Upper lobe of left lung (tissue), 4 donors: ENCODE measurements at regions not wholly inside any gene's neighbourhood (a gene's known extent, or its start where the extent isn't known, plus 50 kb on each side); places are given as distances from the start of the nearest gene placed in this dataset.

Experiments
- POLR2A ChIP-seq, 4 donors: fragments of 450-650 bp; IDR thresholded peaks; one replicate each; pipeline ENCODE4 v1.5.1; 2016 to 2017; ENCODE audit warnings: antibody characterized with exemption in 4 of 4, mild to moderate bottlenecking in 2 of 4
- POLR2AphosphoS5 ChIP-seq, 2 donors: sonication (generic); formaldehyde crosslinking; IDR thresholded peaks; one replicate each; pipeline ENCODE4 v1.5.1; 2017; ENCODE audit warnings: antibody characterized with exemption in 2 of 2
- TF ChIP-seq, protein P1 (sequence below), 6 experiments: fragments of 450-650 bp in 4 of 6; fragments of 200-600 bp in 2 of 6; sonication (generic) in 2 of 6; IDR thresholded peaks; one replicate each; pipeline ENCODE4 v1.5.1; 2016 to 2019; ENCODE audit warnings: antibody characterized with exemption in 6 of 6

DNA sequence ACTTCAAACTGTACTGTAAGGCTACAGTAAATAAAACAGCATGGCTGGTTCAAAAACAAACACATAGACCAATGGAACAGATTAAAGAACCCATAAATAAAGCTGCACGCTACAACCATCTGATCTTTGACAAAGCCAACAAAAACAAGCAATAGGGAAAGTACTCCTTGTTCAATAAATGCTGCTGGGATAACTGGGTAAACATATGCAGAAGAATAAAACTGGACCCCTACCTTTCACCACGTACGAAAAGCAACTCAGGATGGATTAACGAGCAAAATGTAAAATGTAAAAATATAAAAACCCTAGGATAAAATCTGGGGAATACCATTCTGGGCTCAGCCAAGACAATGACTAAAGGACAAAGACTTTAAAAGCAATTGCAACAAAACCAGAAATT lies 201.8 kb upstream of the PGR start:
- TF ChIP-seq, protein P1, sequence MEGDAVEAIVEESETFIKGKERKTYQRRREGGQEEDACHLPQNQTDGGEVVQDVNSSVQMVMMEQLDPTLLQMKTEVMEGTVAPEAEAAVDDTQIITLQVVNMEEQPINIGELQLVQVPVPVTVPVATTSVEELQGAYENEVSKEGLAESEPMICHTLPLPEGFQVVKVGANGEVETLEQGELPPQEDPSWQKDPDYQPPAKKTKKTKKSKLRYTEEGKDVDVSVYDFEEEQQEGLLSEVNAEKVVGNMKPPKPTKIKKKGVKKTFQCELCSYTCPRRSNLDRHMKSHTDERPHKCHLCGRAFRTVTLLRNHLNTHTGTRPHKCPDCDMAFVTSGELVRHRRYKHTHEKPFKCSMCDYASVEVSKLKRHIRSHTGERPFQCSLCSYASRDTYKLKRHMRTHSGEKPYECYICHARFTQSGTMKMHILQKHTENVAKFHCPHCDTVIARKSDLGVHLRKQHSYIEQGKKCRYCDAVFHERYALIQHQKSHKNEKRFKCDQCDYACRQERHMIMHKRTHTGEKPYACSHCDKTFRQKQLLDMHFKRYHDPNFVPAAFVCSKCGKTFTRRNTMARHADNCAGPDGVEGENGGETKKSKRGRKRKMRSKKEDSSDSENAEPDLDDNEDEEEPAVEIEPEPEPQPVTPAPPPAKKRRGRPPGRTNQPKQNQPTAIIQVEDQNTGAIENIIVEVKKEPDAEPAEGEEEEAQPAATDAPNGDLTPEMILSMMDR (IDR thresholded peaks at IDR 0.05) = no peak
- TF ChIP-seq POLR2AphosphoS5 (IDR thresholded peaks at IDR 0.05) = no peak
- TF ChIP-seq POLR2A (IDR thresholded peaks at IDR 0.05) = no peak
